NCI-H69 (cell line): ENCODE measurements at regions not wholly inside any gene's neighbourhood (a gene's known extent, or its start where the extent isn't known, plus 50 kb on each side); places are given as distances from the start of the nearest gene placed in this dataset.
A peak's percentile ranks its signal among the peaks of the same experiment; 100 is the strongest.
"Not testable (repeated sequence)": the region's sequence is repeated elsewhere in the genome, so short reads cannot be mapped to it uniquely, and the experiment has no call there.

Experiments used
- DNase-seq: peaks from one replicate; lab custom pipeline; 2025; lab: John Stamatoyannopoulos, UW

GRCh38 chr4:116126794-116127193, 958.6 kb downstream of the TRAM1L1 start:
- peak; percentile 1 for DNase-seq

- DNase-seq, result peak; percentile 9
These were observed 963.3 kb downstream of the TRAM1L1 start for GRCh38 chr4:116122124-116122523.

GRCh38 chr4:116118221-116118620, 967.2 kb downstream of the TRAM1L1 start:
- peak; percentile 40 for DNase-seq

- not testable (repeated sequence) for DNase-seq
These were observed 972.5 kb downstream of the TRAM1L1 start for GRCh38 chr4:116112861-116113260.

GRCh38 chr4:116110713-116111112, 974.7 kb downstream of the TRAM1L1 start:
- no peak for DNase-seq

- DNase-seq, result no peak
These were observed 976.8 kb downstream of the TRAM1L1 start for GRCh38 chr4:116108606-116109005.

- DNase-seq, result no peak
These were observed 984.1 kb downstream of the TRAM1L1 start for GRCh38 chr4:116101321-116101720.

- no peak for DNase-seq
These were observed 985.8 kb downstream of the TRAM1L1 start for GRCh38 chr4:116099596-116099995.

- DNase-seq, result not testable (repeated sequence)
These were observed 983.9 kb upstream of the NDST4 start for GRCh38 chr4:116097353-116097752.

GRCh38 chr4:116092961-116093360, 979.5 kb upstream of the NDST4 start:
- DNase-seq, result no peak

GRCh38 chr4:116088771-116089170, 975.4 kb upstream of the NDST4 start:
- no peak for DNase-seq

- no peak for DNase-seq
These were observed 969.5 kb upstream of the NDST4 start for GRCh38 chr4:116082808-116083366.

- DNase-seq, result no peak
These were observed 959.6 kb upstream of the NDST4 start for GRCh38 chr4:116073051-116073450.

- DNase-seq, result no peak
These were observed 956.9 kb upstream of the NDST4 start for GRCh38 chr4:116070283-116070682.

GRCh38 chr4:116066711-116067245, 953.4 kb upstream of the NDST4 start:
- DNase-seq, result no peak

- no peak for DNase-seq
These were observed 950.9 kb upstream of the NDST4 start for GRCh38 chr4:116064331-116064730.

- no peak for DNase-seq
These were observed 945.9 kb upstream of the NDST4 start for GRCh38 chr4:116059361-116059760.

GRCh38 chr4:116058129-116058528, 944.7 kb upstream of the NDST4 start:
- no peak for DNase-seq

- peak; percentile 27 for DNase-seq
These were observed 942.7 kb upstream of the NDST4 start for GRCh38 chr4:116055857-116056827.

- DNase-seq, result no peak
These were observed 913.9 kb upstream of the NDST4 start for GRCh38 chr4:116027311-116027710.

GRCh38 chr4:116024954-116025708, 911.7 kb upstream of the NDST4 start:
- DNase-seq, result peak; percentile 43

GRCh38 chr4:116023049-116023448, 909.6 kb upstream of the NDST4 start:
- no peak for DNase-seq
